AG09319 (cell line): ENCODE measurements at regions not wholly inside any gene's neighbourhood (a gene's known extent, or its start where the extent isn't known, plus 50 kb on each side); places are given as distances from the start of the nearest gene placed in this dataset.

ENCODE experiments used
- DNase-seq: peaks from one replicate; pipeline ENCODE4 v3.0.0-alpha.2; 2010; ENCODE audit warnings: low read depth; ENCODE audit errors: extremely low read depth
- TF ChIP-seq, protein P1 (sequence below): IDR thresholded peaks from 2 replicates; pipeline ENCODE4 v1.5.1; 2011; ENCODE audit warnings: low read depth, mild to moderate bottlenecking, inconsistent platforms, low read length, moderate library complexity

DNA sequence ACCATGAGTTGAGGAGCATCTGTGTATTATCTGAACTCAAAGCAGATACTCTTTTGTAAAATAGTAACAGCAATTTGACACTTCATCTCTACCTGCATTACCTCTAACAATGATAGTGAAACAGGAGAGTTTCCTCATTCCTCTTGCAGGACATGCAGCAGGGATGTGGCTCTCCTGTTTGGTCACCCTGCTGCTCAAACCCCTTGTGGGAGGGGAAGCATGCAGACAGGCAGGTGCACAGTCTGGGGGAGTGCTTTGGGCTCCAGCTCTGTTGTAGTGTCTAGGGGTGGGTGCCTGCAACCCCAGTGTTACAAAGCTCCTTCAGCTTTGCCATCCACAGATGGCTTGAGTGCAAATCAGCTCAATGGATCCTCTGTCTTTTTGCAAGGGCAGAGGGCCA is 827.6 kb downstream of the DACH1 start:
- no peak for DNase-seq
- TF ChIP-seq, protein P1, sequence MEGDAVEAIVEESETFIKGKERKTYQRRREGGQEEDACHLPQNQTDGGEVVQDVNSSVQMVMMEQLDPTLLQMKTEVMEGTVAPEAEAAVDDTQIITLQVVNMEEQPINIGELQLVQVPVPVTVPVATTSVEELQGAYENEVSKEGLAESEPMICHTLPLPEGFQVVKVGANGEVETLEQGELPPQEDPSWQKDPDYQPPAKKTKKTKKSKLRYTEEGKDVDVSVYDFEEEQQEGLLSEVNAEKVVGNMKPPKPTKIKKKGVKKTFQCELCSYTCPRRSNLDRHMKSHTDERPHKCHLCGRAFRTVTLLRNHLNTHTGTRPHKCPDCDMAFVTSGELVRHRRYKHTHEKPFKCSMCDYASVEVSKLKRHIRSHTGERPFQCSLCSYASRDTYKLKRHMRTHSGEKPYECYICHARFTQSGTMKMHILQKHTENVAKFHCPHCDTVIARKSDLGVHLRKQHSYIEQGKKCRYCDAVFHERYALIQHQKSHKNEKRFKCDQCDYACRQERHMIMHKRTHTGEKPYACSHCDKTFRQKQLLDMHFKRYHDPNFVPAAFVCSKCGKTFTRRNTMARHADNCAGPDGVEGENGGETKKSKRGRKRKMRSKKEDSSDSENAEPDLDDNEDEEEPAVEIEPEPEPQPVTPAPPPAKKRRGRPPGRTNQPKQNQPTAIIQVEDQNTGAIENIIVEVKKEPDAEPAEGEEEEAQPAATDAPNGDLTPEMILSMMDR = no peak

DNA sequence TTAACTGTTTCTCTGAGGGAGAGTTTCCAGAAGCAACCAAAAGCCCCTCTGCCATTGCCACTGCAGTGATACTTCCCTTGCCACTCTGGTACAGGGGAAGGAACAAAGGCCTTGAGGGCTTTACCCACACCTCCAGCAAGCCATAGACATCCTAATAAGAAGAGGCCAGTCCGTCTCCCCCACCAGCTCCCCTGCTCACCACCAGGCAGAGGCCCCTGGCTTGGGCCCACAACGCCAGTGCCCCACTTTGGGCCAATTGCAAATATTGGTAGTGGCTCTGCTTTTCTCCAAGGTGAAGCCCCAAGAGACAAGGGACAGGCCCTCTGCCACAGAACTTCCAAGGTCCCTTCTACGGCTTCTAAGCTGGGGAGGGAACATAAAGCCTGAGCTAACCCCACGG is 833.0 kb downstream of the DACH1 start:
- DNase-seq = no peak
- TF ChIP-seq, protein P1 = no peak

DNA sequence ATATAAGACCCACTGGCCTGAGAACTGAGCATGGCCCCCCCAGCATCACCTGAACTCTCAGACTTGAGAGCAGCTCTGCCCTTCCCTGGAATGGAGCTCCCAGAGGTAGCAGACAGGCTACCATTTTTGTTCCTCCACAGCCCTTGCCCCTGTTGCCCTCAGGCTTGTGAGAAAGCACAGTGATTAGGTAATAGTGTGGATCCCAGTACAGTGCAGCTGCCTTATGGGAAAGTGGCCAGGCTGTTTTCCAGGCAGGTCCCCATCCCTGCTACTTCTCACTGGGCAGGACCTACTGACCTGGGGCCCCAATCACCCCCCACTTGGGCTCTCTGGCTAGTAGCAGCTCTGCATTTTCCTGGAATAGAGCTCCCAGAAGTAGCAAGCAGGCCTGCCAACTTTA is 834.0 kb downstream of the DACH1 start:
- TF ChIP-seq, protein P1 = no peak
- DNase-seq = no peak

DNA sequence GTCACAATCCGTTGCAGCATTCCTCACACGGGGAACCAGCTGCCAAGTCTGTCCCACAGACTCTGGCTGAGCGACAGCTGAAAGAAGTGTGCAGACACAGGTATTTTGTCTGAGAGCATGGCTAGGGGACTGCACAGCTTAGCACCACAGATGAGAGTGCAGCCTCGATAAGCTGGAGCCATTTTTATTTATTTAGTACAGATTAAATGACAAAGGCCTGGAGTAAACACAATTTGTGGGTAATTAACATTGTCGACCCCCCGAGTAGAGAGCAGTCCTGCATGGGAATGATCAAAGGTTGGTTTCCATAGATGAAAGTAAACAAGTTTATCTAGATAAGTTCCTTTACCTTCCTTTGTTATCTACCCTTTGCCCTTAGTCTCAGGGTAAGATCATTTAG is 836.2 kb downstream of the DACH1 start:
- DNase-seq = no peak
- TF ChIP-seq, protein P1 = no peak

DNA sequence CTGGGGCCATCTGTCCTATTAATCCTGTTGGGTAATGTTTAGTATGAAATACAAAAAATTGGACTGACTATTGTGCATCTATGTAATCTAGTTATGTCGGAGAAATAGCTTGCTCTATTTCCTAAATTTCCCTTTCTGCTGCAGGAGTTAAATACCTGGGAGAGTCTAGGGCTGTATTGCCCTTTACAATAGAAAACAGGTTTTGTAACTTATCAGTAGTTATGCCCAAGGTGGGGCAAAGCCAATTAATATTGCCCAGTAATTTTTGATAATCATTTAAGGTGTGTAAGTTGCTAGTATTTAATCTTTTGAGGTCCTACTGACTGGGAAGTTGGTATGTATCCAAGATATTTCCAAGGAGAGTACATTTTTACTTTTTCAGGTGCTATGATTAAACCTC is 838.1 kb downstream of the DACH1 start:
- TF ChIP-seq, protein P1 = no peak
- DNase-seq = no peak

DNA sequence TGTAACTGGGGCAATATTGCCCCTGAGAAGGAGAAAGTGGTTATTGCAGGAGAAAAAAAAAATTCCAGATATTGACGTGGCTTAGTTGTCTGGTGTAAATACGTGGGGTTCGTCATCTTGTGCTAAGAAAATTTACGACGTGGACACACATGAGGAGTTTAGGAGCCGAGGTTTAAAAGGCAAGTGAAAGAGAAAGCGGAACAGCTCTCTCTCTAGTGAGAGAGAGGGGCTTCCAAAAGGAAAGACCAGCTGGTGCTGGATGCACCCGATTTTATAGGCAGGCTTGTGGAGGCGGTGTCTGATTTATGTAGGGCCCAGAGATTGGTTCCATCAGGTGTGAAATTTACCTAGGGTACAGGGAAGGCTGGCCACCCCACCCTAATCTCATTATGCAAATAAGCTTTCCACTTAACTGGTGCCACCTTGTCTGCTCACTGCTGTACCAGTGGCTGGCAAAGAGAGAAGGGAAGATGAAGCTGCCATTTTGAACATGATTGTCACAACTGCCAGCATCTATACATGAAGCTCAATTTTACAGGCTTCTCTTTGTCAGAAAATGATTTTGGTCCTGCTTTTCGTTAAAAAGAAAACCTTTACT is 845.1 kb downstream of the DACH1 start:
- no peak for DNase-seq
- TF ChIP-seq, protein P1 = no peak

DNA sequence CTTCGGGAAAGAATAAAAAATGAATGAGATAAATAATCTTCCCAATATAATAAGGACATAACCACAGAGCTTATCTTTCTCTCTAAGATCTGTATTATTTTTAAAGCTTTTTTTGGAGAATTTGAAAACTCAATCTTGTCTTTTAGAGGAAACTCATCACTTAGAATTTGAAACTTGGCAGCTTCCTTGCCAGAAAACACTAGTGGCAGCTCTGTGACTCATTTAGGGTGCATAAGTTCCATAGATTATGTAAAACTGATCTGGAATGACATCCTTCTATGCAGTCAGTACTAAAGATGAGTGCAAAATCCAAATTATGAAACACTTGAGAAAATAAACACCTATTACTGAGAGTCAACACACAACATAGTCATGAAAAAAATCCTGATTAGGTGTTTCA is 848.0 kb downstream of the DACH1 start:
- DNase-seq = no peak
- TF ChIP-seq, protein P1 = no peak
